Tibial nerve (tissue), 4 donors: ENCODE measurements at regions not wholly inside any gene's neighbourhood (a gene's known extent, or its start where the extent isn't known, plus 50 kb on each side); places are given as distances from the start of the nearest gene placed in this dataset.

Experiments used
- DNase-seq, 2 donors: peaks; one replicate each; pipeline ENCODE4 v3.0.0-alpha.2; 2019; ENCODE audit warnings: low spot score in 2 of 2
- H3K27ac ChIP-seq, 4 donors: fragments of 200-600 bp; sonication (generic) in 3 of 4; one replicate each; pipeline ENCODE4 v1.5.1; 2017 to 2019; ENCODE audit warnings: mild to moderate bottlenecking in 1 of 4
- H3K27me3 ChIP-seq, 2 donors: fragments of 200-600 bp; sonication (generic) in 1 of 2; one replicate each; pipeline versions ENCODE4 v1.5.1 to v1.6.0; 2017 to 2019
- H3K36me3 ChIP-seq, 3 donors: fragments of 200-600 bp; sonication (generic); one replicate each; pipeline ENCODE4 v1.5.1; 2018 to 2019
- H3K4me1 ChIP-seq, 4 donors: fragments of 200-600 bp; sonication (generic) in 3 of 4; one replicate each; pipeline ENCODE4 v1.5.1; 2017 to 2019
- H3K4me3 ChIP-seq, 4 donors: fragments of 200-600 bp; sonication (generic) in 3 of 4; one replicate each; pipeline ENCODE4 v1.5.1; 2017 to 2019; ENCODE audit warnings: mild to moderate bottlenecking in 1 of 4, moderate library complexity in 1 of 4
- H3K9me3 ChIP-seq, 4 donors: fragments of 200-600 bp; sonication (generic) in 3 of 4; one replicate each; pipeline ENCODE4 v1.5.1; 2017 to 2019
- CTCF ChIP-seq, 5 experiments: fragments of 200-600 bp in 3 of 5; fragments of 450-650 bp in 2 of 5; sonication (generic) in 3 of 5; IDR thresholded peaks; one replicate each; pipeline ENCODE4 v1.5.1; 2016 to 2019; ENCODE audit warnings: antibody characterized with exemption in 5 of 5, mild to moderate bottlenecking in 3 of 5, moderate library complexity in 2 of 5
- EP300 ChIP-seq, 2 donors: sonication (generic); formaldehyde crosslinking; IDR thresholded peaks; one replicate each; pipeline ENCODE4 v1.6.1; 2017; ENCODE audit warnings: antibody characterized with exemption in 2 of 2, mild to moderate bottlenecking in 1 of 2
- POLR2A ChIP-seq, 2 donors: fragments of 450-650 bp; IDR thresholded peaks; one replicate each; pipeline ENCODE4 v1.6.1; 2017; ENCODE audit warnings: antibody characterized with exemption in 2 of 2, mild to moderate bottlenecking in 2 of 2, moderate library complexity in 2 of 2
- WGBS, 2 donors: methylation state at CpG; one replicate each; pipeline ENCODE4 v1.1.5; 2018; 5-methylcytosine and 5-hydroxymethylcytosine counted together

- Histone ChIP-seq H3K36me3 (no peaks in the 10 kb centered on the region), H3K27ac (no peak overlapping the region), H3K27me3 (no peaks in the 10 kb centered on the region), H3K4me3 (no peak overlapping the region), H3K4me1 (no peaks in the 10 kb centered on the region), H3K9me3 (peaks cover 0 to 6% (median 0%) of the 10 kb centered on the region in 4 donors)
- WGBS, 2 donors, result 74 to 79% methylated on average over 1 of the region's 1 CpG
- TF ChIP-seq CTCF (IDR thresholded peaks at IDR 0.05), result no peak
- no peak for TF ChIP-seq POLR2A (IDR thresholded peaks at IDR 0.05)
- TF ChIP-seq EP300 (IDR thresholded peaks at IDR 0.05), result no peak
- no peak for DNase-seq
Measured at GRCh38 chr10:64454962-64455361, 933.8 kb downstream of the REEP3 start.

DNA sequence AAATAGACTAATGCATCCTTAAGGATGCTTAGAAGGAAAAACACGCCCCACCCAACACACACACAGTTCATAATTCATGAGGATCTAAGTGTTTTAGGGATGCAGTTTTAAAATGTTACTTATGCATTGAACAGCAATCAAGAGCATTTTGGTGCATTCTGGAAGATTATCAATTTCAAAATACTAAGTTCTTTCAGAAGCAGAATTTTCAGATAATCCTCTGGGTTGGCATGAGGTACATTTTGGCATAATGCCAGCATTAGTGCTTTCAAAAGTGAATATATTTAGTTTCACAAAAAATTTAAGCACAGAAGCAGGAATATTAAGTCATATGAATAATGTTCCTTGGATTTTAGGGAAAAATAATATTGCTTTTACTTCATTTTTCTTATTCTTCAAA lies 937.1 kb downstream of the REEP3 start:
- no peak for TF ChIP-seq CTCF (IDR thresholded peaks at IDR 0.05)
- TF ChIP-seq POLR2A (IDR thresholded peaks at IDR 0.05), result no peak
- TF ChIP-seq EP300 (IDR thresholded peaks at IDR 0.05), result no peak
- Histone ChIP-seq H3K36me3 (no peaks in the 10 kb centered on the region), H3K9me3 (peaks cover 0 to 6% (median 0%) of the 10 kb centered on the region in 4 donors), H3K27me3 (no peaks in the 10 kb centered on the region), H3K27ac (no peak overlapping the region), H3K4me1 (no peaks in the 10 kb centered on the region), H3K4me3 (no peak overlapping the region)
- DNase-seq, result no peak
- WGBS, 2 donors, result 87 to 90% methylated on average over 1 of the region's 1 CpG

- Histone ChIP-seq H3K4me1 (no peaks in the 10 kb centered on the region), H3K9me3 (peaks cover 0 to 11% (median 0%) of the 10 kb centered on the region in 4 donors), H3K36me3 (no peaks in the 10 kb centered on the region), H3K27ac (no peak overlapping the region), H3K4me3 (no peak overlapping the region), H3K27me3 (no peaks in the 10 kb centered on the region)
- 67 to 70% methylated on average over 1 of the region's 1 CpG for WGBS, 2 donors
- TF ChIP-seq EP300 (IDR thresholded peaks at IDR 0.05), result no peak
- TF ChIP-seq POLR2A (IDR thresholded peaks at IDR 0.05), result no peak
- TF ChIP-seq CTCF (IDR thresholded peaks at IDR 0.05), result no peak
- DNase-seq, result no peak
Measured at GRCh38 chr10:64463406-64463805, 942.2 kb downstream of the REEP3 start.

DNA sequence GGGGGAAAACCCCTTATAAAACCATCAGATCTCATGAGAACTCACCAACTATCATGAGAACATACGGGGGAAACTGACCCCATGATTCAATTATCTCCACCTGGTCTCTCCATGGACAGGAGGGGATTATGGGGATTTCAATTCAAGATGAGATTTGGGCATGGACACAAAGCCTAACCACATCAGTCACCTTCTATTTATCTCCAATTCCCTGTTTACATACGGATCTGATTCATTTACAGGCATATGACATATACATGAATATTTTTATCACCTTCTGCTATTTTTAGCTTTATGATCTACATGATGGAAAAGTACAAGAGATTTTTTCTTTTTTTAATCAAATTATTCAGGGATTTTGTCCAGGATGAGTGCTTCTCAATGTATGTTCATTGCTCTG lies 944.5 kb downstream of the REEP3 start:
- no peak overlapping the region for H3K4me3 ChIP-seq
- H3K36me3 ChIP-seq, result no peaks in the 10 kb centered on the region
- no peak for DNase-seq
- no peak overlapping the region for H3K27ac ChIP-seq
- TF ChIP-seq POLR2A (IDR thresholded peaks at IDR 0.05) (no peak), CTCF (IDR thresholded peaks at IDR 0.05) (no peak), EP300 (IDR thresholded peaks at IDR 0.05) (no peak)
- H3K4me1 ChIP-seq, result no peaks in the 10 kb centered on the region
- 78 to 88% methylated on average over 2 of the region's 2 CpGs for WGBS, 2 donors
- H3K27me3 ChIP-seq, result no peaks in the 10 kb centered on the region
- peaks cover 0 to 11% (median 0%) of the 10 kb centered on the region in 4 donors for H3K9me3 ChIP-seq

DNA sequence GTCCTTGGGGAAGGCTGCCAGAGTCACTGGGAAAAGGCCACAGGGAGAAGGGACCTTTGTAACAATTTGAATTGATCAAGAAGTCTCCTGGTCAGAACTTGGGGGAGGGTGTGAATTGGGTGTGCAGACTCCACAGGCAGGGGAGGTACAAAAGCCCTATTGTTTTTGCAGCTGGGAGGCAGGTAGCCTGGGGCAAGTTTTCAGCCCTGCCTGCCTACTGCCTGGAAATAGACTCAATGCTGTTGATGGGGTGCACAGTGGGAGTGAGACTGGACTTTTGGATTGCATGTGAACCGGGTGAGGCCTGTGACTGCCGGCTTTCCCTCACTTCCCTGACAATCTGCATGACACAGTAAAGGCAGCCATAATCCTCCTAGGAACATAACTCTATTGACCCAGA lies 947.0 kb downstream of the REEP3 start:
- TF ChIP-seq EP300 (IDR thresholded peaks at IDR 0.05), result no peak
- TF ChIP-seq CTCF (IDR thresholded peaks at IDR 0.05), result no peak
- no peak for TF ChIP-seq POLR2A (IDR thresholded peaks at IDR 0.05)
- no peaks in the 10 kb centered on the region for H3K36me3 ChIP-seq
- DNase-seq, result no peak
- no peaks in the 10 kb centered on the region for H3K27me3 ChIP-seq
- H3K4me1 ChIP-seq, result no peaks in the 10 kb centered on the region
- no peak overlapping the region for H3K27ac ChIP-seq
- whole genome bisulfite sequencing, 2 donors, result 52 to 65% methylated on average over 2 of the region's 2 CpGs
- peaks cover 0 to 15% (median 0%) of the 10 kb centered on the region in 4 donors for H3K9me3 ChIP-seq
- no peak overlapping the region for H3K4me3 ChIP-seq
